GM23338 (cell line): ENCODE measurements at regions not wholly inside any gene's neighbourhood (a gene's known extent, or its start where the extent isn't known, plus 50 kb on each side); places are given as distances from the start of the nearest gene placed in this dataset.

ENCODE experiments used
- ATAC-seq: fragments of 200-7000 bp; cut with Tn5 transposase; 3 replicates; pipeline ENCODE4 v1.9.1; 2020
- DNase-seq: peaks from one replicate; pipeline ENCODE4 v3.0.0-alpha.2; 2015; ENCODE audit warnings: low spot score
- H2AFZ ChIP-seq: fragments of 200-600 bp; sonication (generic); 2 replicates; pipeline ENCODE4 v1.8.0; 2016; ENCODE audit warnings: antibody characterized with exemption, mild to moderate bottlenecking, moderate library complexity
- H3F3A ChIP-seq: fragments of 200-600 bp; sonication (generic); replicated peaks from 2 replicates; pipeline ENCODE4 v1.8.0; 2017; ENCODE audit warnings: antibody characterized with exemption, mixed run types, low read depth
- H3K27ac ChIP-seq: fragments of 200-600 bp; sonication (generic); 2 replicates; pipeline ENCODE4 v1.6.1; 2016; ENCODE audit warnings: low read depth
- H3K27me3 ChIP-seq: fragments of 200-600 bp; sonication (generic); 2 replicates; pipeline ENCODE4 v1.8.0; 2016; ENCODE audit warnings: mild to moderate bottlenecking, mixed run types, moderate library complexity; ENCODE audit not compliant: insufficient read depth
- H3K36me3 ChIP-seq: fragments of 200-600 bp; sonication (generic); 2 replicates; pipeline ENCODE4 v1.8.0; 2016; ENCODE audit warnings: mild to moderate bottlenecking; ENCODE audit not compliant: insufficient read depth
- H3K4me1 ChIP-seq: fragments of 200-600 bp; sonication (generic); 2 replicates; pipeline ENCODE4 v1.8.0; 2016; ENCODE audit warnings: mild to moderate bottlenecking, moderate library complexity; ENCODE audit not compliant: insufficient read depth
- H3K4me2 ChIP-seq: fragments of 200-600 bp; sonication (generic); 2 replicates; pipeline ENCODE4 v1.7.1; 2017; ENCODE audit warnings: mixed run types
- H3K4me3 ChIP-seq: fragments of 200-600 bp; sonication (generic); 2 replicates; pipeline ENCODE4 v1.6.1; 2016; ENCODE audit warnings: mixed run types
- H3K79me2 ChIP-seq: fragments of 200-600 bp; sonication (generic); replicated peaks from 2 replicates; pipeline ENCODE4 v1.8.0; 2017; ENCODE audit warnings: mild to moderate bottlenecking; ENCODE audit not compliant: insufficient read depth
- H3K9me2 ChIP-seq: fragments of 200-600 bp; sonication (generic); 2 replicates; pipeline ENCODE4 v1.8.0; 2017; ENCODE audit not compliant: insufficient read depth
- H4K20me1 ChIP-seq: fragments of 200-600 bp; sonication (generic); replicated peaks from 2 replicates; pipeline ENCODE4 v1.8.0; 2017; ENCODE audit warnings: mild to moderate bottlenecking; ENCODE audit not compliant: insufficient read depth
- H3K27ac Mint-ChIP-seq: 2 replicates; pipeline ENCODE4 v1.8.0; 2020; ENCODE audit warnings: inconsistent platforms, mild to moderate bottlenecking, moderate library complexity, mixed read lengths
- H3K27me3 Mint-ChIP-seq: 3 replicates; pipeline ENCODE4 v1.8.0; 2022; ENCODE audit warnings: low read depth, mild to moderate bottlenecking, moderate library complexity, mixed read lengths, inconsistent platforms; ENCODE audit not compliant: insufficient read depth, poor library complexity
- H3K36me3 Mint-ChIP-seq: 3 replicates; pipeline ENCODE4 v1.8.0; 2021; ENCODE audit warnings: low read depth, mild to moderate bottlenecking, inconsistent platforms, moderate library complexity, mixed read lengths
- H3K4me1 Mint-ChIP-seq: 3 replicates; pipeline ENCODE4 v1.8.0; 2020; ENCODE audit warnings: mild to moderate bottlenecking, inconsistent platforms, mixed read lengths
- H3K4me3 Mint-ChIP-seq: 3 replicates; pipeline ENCODE4 v1.8.0; 2021; ENCODE audit warnings: moderate library complexity, mild to moderate bottlenecking, inconsistent platforms, mixed read lengths
- H3K9me3 Mint-ChIP-seq: 3 replicates; pipeline ENCODE4 v1.8.0; 2020; ENCODE audit warnings: moderate library complexity, mild to moderate bottlenecking, inconsistent platforms, mixed read lengths
- CREB1 ChIP-seq: fragments of 250-450 bp; sonication (Bioruptor Pico); IDR thresholded peaks from 2 replicates; pipeline ENCODE4 v1.5.0; 2020; ENCODE audit warnings: low read depth, mild to moderate bottlenecking, moderate library complexity
- EZH2phosphoT487 ChIP-seq: fragments of 200-600 bp; sonication (generic); IDR thresholded peaks from one replicate; pipeline ENCODE4 v1.8.1; 2018; ENCODE audit warnings: antibody characterized with exemption; ENCODE audit not compliant: unreplicated experiment
- JUNB ChIP-seq: IDR thresholded peaks from one replicate; pipeline ENCODE4 v1.6.1; 2016; ENCODE audit warnings: antibody characterized with exemption; ENCODE audit not compliant: unreplicated experiment
- NANOG ChIP-seq: IDR thresholded peaks from 2 replicates; pipeline ENCODE4 v1.6.1; 2016; ENCODE audit warnings: antibody characterized with exemption, borderline replicate concordance
- POLR2AphosphoS5 ChIP-seq: IDR thresholded peaks from 2 replicates; pipeline ENCODE4 v1.6.1; 2016; ENCODE audit warnings: antibody characterized with exemption, low read depth
- ZNF114 ChIP-seq: fragments of 250-450 bp; sonication (Bioruptor Pico); IDR thresholded peaks from 2 replicates; pipeline ENCODE4 v1.5.0; 2020; ENCODE audit warnings: mild to moderate bottlenecking, moderate library complexity
- ZNF331 ChIP-seq: fragments of 250-450 bp; sonication (Bioruptor Pico); IDR thresholded peaks from 2 replicates; pipeline ENCODE4 v1.5.0; 2020; ENCODE audit warnings: low read depth, mild to moderate bottlenecking, moderate library complexity
- TF ChIP-seq, protein P1 (sequence below): fragments of 250-450 bp; sonication (Bioruptor Pico); IDR thresholded peaks from 2 replicates; pipeline ENCODE4 v1.5.0; 2020; ENCODE audit warnings: mild to moderate bottlenecking, moderate library complexity
- TF ChIP-seq, protein P2 (sequence below): IDR thresholded peaks from 2 replicates; pipeline ENCODE4 v1.6.1; 2016; ENCODE audit warnings: antibody characterized with exemption
- TF ChIP-seq, protein P3 (sequence below), 2 experiments: fragments of 200-600 bp in 1 of 2; sonication (generic) in 1 of 2; conservative IDR thresholded peaks; 2 replicates each; pipeline versions ENCODE4 v1.5.1 to v1.6.1; 2016 to 2017; ENCODE audit warnings: antibody characterized with exemption in 2 of 2, low read depth in 2 of 2, mild to moderate bottlenecking in 2 of 2, moderate library complexity in 1 of 2
- TF ChIP-seq, protein P4 (sequence below): IDR thresholded peaks from one replicate; pipeline ENCODE4 v1.6.1; 2018; ENCODE audit warnings: antibody characterized with exemption; ENCODE audit not compliant: unreplicated experiment

DNA sequence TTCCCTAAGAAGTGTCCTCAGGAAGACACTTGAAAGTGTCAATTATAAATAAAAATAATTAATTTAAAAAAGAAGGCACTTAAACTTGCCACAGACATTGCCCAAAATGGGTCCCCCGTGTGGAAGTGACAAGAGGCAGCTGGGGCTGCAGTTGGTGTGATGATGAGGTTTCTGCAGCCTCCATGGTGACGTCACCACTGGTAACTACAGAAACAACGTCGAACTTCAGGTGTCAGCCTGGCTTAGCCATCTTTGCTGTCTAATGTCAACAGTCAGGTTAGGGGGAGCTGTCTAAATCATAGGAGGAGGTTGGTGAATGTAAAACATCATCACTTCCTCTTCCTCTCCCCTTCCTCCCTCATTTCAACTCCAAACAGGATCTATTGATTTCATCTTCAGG lies 328.6 kb downstream of the MN1 start:
- Mint-ChIP-seq H3K4me3 (no peak overlapping the region), H3K36me3 (no peaks in the 10 kb centered on the region), H3K27ac (no peak overlapping the region), H3K4me1 (peaks cover 29% of the 10 kb centered on the region), H3K27me3 (peaks cover 8% of the 10 kb centered on the region), H3K9me3 (peaks cover 1% of the 10 kb centered on the region; the same call in 1 of the 3 replicates)
- H3K27ac ChIP-seq: no peak overlapping the region
- no peak for DNase-seq
- no peak overlapping the region for H2AFZ ChIP-seq
- H3K27me3 ChIP-seq: no peaks in the 10 kb centered on the region
- TF ChIP-seq, protein P1, sequence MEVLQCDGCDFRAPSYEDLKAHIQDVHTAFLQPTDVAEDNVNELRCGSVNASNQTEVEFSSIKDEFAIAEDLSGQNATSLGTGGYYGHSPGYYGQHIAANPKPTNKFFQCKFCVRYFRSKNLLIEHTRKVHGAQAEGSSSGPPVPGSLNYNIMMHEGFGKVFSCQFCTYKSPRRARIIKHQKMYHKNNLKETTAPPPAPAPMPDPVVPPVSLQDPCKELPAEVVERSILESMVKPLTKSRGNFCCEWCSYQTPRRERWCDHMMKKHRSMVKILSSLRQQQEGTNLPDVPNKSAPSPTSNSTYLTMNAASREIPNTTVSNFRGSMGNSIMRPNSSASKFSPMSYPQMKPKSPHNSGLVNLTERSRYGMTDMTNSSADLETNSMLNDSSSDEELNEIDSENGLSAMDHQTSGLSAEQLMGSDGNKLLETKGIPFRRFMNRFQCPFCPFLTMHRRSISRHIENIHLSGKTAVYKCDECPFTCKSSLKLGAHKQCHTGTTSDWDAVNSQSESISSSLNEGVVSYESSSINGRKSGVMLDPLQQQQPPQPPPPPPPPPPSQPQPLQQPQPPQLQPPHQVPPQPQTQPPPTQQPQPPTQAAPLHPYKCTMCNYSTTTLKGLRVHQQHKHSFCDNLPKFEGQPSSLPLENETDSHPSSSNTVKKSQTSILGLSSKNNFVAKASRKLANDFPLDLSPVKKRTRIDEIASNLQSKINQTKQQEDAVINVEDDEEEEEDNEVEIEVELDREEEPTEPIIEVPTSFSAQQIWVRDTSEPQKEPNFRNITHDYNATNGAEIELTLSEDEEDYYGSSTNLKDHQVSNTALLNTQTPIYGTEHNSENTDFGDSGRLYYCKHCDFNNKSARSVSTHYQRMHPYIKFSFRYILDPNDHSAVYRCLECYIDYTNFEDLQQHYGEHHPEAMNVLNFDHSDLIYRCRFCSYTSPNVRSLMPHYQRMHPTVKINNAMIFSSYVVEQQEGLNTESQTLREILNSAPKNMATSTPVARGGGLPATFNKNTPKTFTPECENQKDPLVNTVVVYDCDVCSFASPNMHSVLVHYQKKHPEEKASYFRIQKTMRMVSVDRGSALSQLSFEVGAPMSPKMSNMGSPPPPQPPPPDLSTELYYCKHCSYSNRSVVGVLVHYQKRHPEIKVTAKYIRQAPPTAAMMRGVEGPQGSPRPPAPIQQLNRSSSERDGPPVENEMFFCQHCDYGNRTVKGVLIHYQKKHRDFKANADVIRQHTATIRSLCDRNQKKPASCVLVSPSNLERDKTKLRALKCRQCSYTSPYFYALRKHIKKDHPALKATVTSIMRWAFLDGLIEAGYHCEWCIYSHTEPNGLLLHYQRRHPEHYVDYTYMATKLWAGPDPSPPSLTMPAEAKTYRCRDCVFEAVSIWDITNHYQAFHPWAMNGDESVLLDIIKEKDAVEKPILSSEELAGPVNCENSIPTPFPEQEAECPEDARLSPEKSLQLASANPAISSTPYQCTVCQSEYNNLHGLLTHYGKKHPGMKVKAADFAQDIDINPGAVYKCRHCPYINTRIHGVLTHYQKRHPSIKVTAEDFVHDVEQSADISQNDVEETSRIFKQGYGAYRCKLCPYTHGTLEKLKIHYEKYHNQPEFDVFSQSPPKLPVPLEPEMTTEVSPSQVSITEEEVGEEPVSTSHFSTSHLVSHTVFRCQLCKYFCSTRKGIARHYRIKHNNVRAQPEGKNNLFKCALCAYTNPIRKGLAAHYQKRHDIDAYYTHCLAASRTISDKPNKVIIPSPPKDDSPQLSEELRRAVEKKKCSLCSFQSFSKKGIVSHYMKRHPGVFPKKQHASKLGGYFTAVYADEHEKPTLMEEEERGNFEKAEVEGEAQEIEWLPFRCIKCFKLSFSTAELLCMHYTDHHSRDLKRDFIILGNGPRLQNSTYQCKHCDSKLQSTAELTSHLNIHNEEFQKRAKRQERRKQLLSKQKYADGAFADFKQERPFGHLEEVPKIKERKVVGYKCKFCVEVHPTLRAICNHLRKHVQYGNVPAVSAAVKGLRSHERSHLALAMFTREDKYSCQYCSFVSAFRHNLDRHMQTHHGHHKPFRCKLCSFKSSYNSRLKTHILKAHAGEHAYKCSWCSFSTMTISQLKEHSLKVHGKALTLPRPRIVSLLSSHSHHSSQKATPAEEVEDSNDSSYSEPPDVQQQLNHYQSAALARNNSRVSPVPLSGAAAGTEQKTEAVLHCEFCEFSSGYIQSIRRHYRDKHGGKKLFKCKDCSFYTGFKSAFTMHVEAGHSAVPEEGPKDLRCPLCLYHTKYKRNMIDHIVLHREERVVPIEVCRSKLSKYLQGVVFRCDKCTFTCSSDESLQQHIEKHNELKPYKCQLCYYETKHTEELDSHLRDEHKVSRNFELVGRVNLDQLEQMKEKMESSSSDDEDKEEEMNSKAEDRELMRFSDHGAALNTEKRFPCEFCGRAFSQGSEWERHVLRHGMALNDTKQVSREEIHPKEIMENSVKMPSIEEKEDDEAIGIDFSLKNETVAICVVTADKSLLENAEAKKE (CRISPR knock-in tag): no peak
- TF ChIP-seq, protein P2, sequence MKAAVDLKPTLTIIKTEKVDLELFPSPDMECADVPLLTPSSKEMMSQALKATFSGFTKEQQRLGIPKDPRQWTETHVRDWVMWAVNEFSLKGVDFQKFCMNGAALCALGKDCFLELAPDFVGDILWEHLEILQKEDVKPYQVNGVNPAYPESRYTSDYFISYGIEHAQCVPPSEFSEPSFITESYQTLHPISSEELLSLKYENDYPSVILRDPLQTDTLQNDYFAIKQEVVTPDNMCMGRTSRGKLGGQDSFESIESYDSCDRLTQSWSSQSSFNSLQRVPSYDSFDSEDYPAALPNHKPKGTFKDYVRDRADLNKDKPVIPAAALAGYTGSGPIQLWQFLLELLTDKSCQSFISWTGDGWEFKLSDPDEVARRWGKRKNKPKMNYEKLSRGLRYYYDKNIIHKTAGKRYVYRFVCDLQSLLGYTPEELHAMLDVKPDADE: no peak
- TF ChIP-seq ZNF114 (CRISPR knock-in tag) (no peak), CREB1 (CRISPR knock-in tag) (no peak), POLR2AphosphoS5 (no peak), NANOG (no peak), ZNF331 (CRISPR knock-in tag) (no peak), JUNB (no peak), EZH2phosphoT487 (no peak)
- TF ChIP-seq, protein P3, sequence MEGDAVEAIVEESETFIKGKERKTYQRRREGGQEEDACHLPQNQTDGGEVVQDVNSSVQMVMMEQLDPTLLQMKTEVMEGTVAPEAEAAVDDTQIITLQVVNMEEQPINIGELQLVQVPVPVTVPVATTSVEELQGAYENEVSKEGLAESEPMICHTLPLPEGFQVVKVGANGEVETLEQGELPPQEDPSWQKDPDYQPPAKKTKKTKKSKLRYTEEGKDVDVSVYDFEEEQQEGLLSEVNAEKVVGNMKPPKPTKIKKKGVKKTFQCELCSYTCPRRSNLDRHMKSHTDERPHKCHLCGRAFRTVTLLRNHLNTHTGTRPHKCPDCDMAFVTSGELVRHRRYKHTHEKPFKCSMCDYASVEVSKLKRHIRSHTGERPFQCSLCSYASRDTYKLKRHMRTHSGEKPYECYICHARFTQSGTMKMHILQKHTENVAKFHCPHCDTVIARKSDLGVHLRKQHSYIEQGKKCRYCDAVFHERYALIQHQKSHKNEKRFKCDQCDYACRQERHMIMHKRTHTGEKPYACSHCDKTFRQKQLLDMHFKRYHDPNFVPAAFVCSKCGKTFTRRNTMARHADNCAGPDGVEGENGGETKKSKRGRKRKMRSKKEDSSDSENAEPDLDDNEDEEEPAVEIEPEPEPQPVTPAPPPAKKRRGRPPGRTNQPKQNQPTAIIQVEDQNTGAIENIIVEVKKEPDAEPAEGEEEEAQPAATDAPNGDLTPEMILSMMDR (conservative IDR thresholded peaks at IDR 0.05; ENCODE audit: low read depth in 2 of 2): no peak
- TF ChIP-seq, protein P4, sequence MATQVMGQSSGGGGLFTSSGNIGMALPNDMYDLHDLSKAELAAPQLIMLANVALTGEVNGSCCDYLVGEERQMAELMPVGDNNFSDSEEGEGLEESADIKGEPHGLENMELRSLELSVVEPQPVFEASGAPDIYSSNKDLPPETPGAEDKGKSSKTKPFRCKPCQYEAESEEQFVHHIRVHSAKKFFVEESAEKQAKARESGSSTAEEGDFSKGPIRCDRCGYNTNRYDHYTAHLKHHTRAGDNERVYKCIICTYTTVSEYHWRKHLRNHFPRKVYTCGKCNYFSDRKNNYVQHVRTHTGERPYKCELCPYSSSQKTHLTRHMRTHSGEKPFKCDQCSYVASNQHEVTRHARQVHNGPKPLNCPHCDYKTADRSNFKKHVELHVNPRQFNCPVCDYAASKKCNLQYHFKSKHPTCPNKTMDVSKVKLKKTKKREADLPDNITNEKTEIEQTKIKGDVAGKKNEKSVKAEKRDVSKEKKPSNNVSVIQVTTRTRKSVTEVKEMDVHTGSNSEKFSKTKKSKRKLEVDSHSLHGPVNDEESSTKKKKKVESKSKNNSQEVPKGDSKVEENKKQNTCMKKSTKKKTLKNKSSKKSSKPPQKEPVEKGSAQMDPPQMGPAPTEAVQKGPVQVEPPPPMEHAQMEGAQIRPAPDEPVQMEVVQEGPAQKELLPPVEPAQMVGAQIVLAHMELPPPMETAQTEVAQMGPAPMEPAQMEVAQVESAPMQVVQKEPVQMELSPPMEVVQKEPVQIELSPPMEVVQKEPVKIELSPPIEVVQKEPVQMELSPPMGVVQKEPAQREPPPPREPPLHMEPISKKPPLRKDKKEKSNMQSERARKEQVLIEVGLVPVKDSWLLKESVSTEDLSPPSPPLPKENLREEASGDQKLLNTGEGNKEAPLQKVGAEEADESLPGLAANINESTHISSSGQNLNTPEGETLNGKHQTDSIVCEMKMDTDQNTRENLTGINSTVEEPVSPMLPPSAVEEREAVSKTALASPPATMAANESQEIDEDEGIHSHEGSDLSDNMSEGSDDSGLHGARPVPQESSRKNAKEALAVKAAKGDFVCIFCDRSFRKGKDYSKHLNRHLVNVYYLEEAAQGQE: no peak
- H4K20me1 ChIP-seq: no peaks in the 10 kb centered on the region
- H3K4me3 ChIP-seq: no peak overlapping the region
- peaks cover 14% of the 10 kb centered on the region; the same call in 1 of the 2 replicates for H3K9me2 ChIP-seq
- H3K36me3 ChIP-seq: no peaks in the 10 kb centered on the region
- no peaks in the 10 kb centered on the region for H3F3A ChIP-seq
- H3K4me1 ChIP-seq: peaks cover 22% of the 10 kb centered on the region
- no peak overlapping the region for H3K4me2 ChIP-seq
- no peaks in the 10 kb centered on the region for H3K79me2 ChIP-seq
- no peak for ATAC-seq
